PC-3 (cell line): ENCODE measurements at regions not wholly inside any gene's neighbourhood (a gene's known extent, or its start where the extent isn't known, plus 50 kb on each side); places are given as distances from the start of the nearest gene placed in this dataset.

ENCODE experiments used
- EZH2 ChIP-seq: fragments of 300-600 bp; sonication (generic); IDR thresholded peaks from one replicate; pipeline ENCODE4 v1.6.1; 2017; ENCODE audit warnings: antibody characterized with exemption, mild to moderate bottlenecking, low read length; ENCODE audit not compliant: unreplicated experiment
- EZH2phosphoT487 ChIP-seq: fragments of 300-600 bp; sonication (generic); IDR thresholded peaks from 2 replicates; pipeline ENCODE4 v1.6.1; 2018; ENCODE audit warnings: mild to moderate bottlenecking, antibody characterized with exemption, low read length, borderline replicate concordance
- TF ChIP-seq, protein P1 (sequence below): fragments of 300-600 bp; sonication (generic); conservative IDR thresholded peaks from 2 replicates; pipeline ENCODE4 v1.5.1; 2017; ENCODE audit warnings: antibody characterized with exemption, low read depth, mild to moderate bottlenecking, low read length

DNA sequence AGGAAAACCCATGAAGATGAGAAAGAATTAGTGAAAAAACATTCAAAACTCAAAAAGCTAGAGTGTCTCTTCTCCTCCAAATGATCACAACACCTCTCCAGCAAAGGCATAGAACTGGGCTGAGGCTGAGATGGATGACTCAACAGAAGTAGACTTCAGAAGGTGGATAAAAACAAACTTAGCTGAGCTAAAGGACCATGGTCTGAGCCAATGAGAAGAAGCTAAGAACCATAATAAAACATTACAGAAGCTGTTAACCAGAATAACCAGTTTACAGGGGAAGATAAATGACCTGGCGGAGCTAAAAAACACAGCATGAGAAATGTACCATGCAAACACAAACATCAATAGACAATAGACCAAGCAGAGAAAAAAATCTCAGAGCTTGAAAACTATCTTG is 904.1 kb upstream of the MANEA start:
- TF ChIP-seq, protein P1, sequence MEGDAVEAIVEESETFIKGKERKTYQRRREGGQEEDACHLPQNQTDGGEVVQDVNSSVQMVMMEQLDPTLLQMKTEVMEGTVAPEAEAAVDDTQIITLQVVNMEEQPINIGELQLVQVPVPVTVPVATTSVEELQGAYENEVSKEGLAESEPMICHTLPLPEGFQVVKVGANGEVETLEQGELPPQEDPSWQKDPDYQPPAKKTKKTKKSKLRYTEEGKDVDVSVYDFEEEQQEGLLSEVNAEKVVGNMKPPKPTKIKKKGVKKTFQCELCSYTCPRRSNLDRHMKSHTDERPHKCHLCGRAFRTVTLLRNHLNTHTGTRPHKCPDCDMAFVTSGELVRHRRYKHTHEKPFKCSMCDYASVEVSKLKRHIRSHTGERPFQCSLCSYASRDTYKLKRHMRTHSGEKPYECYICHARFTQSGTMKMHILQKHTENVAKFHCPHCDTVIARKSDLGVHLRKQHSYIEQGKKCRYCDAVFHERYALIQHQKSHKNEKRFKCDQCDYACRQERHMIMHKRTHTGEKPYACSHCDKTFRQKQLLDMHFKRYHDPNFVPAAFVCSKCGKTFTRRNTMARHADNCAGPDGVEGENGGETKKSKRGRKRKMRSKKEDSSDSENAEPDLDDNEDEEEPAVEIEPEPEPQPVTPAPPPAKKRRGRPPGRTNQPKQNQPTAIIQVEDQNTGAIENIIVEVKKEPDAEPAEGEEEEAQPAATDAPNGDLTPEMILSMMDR = no peak
- TF ChIP-seq EZH2phosphoT487 (no peak), EZH2 (no peak)
